HG03159 (cell line): ENCODE measurements at regions not wholly inside any gene's neighbourhood (a gene's known extent, or its start where the extent isn't known, plus 50 kb on each side); places are given as distances from the start of the nearest gene placed in this dataset.
"Not testable (repeated sequence)": the region's sequence is repeated elsewhere in the genome, so short reads cannot be mapped to it uniquely, and the experiment has no call there.

Experiments
- ATAC-seq: cut with Tn5 transposase; IDR thresholded peaks from one replicate; pipeline ENCODE4 v1.9.1; 2021; ENCODE audit warnings: mild to moderate bottlenecking, moderate library complexity; ENCODE audit not compliant: unreplicated experiment

DNA sequence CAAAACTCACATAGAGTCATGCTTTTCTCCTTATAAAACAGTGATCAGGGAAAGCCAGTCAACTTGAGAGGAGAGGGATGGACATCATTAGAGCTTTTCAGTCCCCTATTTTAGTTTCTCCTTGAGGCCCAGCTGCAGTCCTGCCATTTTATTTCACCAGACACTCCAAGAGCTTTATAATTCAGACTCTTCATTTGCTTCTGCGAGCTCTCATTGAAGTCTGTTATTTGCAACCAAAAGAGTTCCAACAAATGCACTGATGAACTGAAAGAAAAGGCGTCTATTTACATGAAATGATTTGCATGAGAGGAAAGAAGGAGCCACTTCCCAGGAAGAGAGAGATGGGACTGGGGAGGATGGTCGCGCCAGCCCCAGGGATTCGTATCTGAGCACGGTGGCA, 86.8 kb downstream of the NDUFA12 start:
- no peak for ATAC-seq

DNA sequence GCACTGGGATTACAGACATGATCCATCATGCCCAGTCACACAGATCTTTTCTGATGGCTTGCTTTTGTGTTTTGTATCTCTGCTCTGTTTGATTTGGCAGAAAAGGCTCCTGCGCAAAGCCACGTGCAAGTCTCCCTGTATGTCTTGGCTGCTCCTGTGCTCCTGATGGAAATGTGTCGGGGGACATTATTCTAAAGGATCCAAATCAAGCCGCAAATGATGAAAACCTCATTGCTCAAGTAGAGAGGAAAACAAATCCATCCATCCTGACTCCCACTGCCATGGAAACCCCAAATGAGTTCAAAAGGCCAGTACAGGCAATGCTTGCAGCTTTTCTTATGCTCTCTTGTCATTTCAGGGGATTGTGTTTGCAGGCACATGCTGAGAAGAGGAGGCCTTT, 93.8 kb downstream of the NDUFA12 start:
- no peak for ATAC-seq

DNA sequence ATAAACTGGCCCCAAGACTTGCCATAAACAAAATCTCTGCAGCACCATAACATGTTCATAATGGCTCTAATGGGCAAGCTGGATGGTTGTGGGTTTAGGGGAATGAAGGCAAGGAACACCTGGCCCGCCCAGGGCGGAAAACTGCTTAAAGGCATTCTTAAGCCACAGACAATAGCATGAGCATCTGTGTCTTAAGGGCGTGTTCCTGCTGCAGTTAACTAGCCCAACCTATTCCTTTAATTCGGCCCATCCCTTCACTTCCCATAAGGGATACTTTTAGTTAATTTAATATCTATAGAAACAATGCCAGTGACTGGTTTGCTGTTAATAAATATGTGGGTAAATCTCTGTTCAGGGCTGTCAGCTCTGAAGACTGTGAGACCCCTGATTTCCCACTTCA, 97.7 kb downstream of the NDUFA12 start:
- ATAC-seq = not testable (repeated sequence)

DNA sequence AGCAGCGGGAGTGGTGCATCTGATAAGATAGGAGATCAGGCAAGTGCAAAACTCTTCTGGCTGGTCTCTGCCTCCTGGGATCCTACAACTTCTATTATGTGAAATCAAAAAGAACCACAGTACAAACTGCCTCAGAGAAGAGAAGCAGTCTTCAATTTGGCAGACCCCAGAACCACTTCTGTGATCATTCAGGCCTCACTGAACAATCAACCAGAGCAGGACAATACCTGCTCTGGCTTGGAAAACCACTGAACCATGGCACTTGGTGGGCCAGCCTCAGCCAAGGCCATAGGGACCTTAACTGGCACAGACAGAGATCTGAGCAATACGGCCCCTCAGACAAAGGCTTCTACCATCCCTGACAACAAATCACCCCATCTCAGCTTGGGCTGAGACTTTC, 103.0 kb downstream of the NDUFA12 start:
- no peak for ATAC-seq

DNA sequence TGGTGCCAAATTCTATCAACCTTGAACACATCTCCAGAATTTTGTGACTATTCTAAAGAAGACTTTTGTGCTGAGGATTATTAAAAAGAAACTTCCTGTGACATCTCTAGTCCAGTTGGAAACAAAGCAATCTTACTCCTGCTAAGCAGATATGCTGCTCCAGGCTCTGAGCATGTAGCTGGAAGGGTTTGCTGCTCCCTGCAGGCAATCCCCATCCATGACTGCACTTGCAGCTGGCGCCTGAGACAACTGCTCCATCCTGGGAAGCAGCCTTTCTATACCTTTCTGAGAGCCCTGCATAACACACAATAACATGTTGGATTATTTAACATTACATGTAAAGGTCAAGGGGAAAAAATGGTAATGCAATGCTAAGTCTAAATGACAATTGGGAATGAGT, 105.1 kb downstream of the NDUFA12 start:
- no peak for ATAC-seq

DNA sequence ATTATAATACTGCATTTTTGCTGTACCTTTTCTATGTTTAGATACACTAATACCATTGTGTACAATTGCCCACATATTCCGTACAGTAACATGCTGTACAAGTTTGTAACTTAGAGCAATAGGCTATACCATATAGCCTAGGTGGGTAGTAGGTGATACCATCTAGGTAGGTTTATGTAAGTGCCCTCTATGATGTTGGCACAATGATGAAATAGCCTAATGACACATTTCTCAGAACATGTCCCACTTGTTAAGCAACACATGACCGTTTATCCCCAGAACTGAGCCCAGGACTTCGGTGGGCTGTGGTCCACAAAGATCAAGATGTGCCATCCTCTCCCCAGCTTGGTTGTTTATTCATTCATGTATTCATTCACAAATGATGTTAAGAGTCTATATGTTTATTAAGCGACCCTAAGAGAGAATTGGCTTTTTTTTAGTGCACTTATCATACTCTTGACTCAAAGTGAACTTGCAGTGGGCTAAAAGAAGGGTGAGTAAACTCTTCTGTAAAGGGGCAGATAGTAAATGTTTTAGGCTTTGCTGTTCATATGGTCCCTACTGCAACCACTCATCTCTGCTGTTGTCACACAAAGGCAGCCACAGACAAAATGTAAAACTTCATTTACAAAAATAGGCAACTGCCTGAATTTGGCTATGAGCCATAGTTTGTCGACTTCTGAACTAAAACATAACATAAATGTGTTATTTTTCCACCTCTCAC, 110.8 kb downstream of the NDUFA12 start:
- ATAC-seq = no peak

DNA sequence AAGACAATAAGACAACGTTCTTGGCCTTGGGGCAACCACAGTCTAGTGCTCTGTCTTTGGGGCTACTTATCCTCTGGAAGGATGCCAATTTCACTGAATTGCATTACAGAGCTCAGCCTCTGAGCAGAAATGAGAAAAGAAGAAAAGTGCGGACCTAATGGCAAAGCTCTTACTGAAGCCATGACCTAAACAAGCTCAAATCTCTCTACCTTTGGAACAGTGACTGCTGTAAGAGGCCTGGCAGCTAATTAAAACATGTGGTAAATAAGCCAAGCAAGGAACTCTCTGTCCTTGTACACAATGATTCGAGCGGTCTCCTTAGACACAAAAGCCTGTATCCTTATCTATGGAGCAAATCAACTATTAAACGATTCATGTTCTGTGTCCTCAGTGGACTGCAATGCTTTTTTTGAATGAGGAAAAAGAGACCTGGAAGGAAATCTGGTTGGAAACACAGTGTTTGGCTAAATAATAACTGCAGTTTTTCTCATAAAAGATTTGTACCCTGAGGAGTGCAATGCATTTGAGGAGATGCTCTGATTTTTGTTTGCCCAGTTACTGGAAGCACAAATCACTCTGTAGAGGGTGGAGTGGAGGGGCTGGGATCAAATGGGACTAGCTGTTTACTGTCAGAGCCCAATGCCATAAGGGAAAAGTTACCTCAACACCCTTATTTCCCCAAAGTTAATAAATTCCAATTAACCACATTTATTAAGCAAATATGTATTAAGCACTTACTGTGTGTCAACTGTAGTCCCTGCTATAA, 113.9 kb downstream of the NDUFA12 start:
- ATAC-seq = no peak

DNA sequence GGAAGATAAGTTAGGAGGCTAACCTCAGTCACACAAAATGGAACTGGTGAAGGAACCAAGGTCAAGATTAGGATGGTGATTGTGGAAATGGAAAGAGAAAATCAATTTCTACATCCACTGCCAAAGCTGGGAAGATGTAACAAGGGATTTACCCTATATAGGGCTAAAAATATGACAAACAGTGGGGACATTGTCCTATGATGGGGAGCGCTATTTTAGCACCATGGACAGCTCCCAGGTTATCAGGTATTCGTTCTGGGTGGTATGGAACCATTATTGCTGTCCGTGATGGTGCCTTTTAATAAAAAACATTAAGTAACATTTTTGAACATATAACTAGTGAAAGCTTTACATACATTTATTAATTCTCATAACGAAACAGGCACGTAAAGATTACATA, 124.0 kb downstream of the NDUFA12 start:
- no peak for ATAC-seq

DNA sequence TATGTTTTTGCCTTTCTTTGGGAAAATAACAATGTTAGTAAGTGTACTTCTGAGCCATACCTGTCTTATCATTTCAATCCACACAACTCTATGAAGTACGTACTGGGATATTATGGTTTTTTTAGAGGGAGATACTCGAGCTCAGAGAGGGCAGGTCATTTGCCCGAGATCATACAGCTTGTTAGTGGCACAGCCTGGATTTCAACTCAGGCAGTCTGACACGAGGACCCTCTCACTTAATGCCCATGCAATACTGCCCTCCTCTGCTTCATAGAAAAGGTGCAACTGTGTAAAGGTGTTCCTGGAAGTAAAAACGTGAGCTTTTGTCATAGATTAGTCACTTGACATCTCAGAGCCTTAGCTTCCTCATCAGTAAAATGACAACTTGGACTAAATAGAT, 128.0 kb downstream of the NDUFA12 start:
- peak; percentile 46 for ATAC-seq

DNA sequence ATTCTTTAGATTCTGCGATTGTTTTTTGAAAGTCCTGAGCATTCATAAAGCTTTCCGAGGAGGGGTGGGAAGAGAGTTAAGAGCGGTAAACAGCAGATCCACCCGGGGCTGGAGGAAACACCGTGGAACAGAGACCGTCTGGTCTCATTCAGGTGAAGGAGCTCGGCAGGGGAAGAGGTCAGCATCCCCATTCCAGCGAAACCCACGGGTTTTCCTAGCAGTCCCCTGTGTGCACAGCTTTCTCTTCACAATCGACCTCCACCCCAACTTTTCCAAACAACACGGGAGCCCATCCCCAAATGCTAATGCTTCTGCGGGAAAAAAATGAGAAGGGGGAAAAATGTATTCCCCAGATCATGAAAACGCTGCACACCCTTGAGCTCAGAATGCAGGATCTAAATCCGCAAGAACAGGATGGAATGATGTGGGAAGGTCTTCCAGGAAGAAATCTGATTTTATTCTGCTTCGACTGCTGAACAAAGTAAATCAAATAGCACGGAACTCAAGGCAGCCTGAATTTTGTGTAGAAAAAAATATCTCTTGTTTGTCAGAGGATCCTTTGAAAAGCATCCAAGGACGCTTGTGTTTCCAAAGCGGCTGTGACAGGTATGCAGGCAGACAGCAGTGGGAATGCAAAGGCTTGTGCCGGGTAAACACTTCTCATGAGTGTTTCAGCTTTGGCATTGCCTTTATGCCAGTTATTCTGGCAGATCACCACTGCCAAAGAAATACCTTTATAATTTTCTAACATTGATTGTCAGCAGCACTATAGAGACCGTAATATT, 128.8 kb downstream of the NDUFA12 start:
- ATAC-seq = no peak

DNA sequence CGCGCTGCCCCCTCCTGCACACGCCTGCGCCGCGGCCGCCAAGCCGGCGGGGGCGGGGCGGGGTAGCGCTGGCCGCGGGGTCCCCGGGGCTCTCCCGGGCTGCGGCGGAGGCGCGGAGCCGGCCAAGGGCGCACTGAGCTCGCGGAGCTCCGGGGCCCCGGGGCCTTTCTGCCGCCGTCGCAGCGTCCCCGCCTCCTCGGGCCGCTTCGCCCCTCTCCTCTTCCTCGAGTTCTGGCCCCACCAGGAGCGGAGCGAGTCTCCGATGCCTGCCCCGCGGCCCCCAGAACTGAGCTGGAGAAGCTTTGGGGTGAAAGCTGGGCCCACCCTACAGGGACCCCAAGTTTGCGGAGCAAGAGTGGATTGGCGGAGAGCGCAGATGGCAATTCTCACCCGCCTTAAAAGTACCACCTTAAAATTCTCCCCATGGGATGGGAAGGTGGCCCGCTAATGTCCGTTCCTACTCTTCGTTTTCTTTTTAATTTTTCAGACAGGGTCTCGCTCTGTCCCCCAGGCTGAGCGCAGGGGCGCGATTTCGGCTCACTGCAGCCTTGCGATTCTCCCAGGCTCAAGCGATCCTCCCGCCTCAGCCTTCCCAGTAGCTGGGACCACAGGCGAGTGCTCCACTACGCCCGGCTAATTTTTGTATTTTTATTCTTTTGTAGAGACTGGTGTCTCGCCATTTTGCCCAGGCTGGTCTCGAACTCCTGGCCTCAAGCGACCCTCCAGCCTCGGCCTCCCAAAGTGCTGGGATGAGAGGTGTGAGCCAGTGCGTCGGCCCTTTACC, 129.6 kb downstream of the NDUFA12 start:
- ATAC-seq = no peak

DNA sequence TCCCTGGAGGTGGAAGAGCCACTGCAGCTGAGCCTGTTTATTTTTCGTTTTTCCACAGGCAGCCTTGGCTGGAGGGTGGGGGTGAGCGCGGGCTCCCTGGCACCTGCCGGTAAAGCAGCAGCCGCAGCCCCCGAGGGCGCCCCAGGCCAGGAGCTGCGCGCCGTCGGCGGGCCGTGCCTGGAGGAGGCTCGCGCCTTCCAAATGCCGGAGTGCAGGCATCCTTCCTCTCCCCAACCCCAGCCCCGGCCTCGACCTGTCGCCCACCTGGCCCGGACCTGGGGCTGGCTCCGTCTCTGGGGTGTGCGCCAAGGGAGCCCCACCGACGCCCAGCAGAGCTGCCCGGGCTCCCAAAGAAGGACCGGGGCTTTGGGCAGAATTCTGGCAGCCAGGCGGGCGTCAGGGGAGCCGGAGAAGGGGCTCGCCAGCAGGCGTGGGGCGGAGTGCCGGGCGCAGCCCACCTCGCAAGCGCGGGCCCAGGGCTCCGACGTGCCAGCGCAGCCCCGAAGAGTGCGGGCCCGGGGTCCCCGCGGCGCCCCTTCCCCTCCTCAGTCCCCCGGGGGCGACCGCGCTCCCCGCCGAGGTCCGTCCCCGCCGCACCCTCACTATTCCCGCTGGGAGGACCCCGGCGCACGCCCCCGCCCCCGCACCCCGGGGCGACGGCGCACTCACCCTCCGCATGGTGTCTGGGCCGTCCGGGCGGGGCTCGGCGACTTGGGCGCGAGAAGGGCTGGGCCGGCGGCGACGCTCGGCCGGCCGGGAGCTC, 130.3 kb downstream of the NDUFA12 start:
- peak; percentile 64 for ATAC-seq

DNA sequence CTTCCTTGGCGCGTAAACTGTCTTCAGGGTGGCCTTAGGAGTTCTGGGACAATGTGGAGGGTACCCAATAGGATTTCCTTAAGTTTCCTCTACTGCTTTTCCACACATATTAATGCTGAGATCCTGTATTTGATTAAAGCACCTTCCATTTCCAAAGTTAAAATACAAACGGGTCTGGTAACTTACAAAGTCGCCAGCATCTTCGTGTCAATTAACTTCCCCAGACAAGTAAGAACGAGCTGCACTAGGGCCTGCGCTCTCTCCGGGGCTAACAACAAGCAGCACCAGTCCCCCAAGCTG, 130.9 kb downstream of the NDUFA12 start:
- no peak for ATAC-seq

DNA sequence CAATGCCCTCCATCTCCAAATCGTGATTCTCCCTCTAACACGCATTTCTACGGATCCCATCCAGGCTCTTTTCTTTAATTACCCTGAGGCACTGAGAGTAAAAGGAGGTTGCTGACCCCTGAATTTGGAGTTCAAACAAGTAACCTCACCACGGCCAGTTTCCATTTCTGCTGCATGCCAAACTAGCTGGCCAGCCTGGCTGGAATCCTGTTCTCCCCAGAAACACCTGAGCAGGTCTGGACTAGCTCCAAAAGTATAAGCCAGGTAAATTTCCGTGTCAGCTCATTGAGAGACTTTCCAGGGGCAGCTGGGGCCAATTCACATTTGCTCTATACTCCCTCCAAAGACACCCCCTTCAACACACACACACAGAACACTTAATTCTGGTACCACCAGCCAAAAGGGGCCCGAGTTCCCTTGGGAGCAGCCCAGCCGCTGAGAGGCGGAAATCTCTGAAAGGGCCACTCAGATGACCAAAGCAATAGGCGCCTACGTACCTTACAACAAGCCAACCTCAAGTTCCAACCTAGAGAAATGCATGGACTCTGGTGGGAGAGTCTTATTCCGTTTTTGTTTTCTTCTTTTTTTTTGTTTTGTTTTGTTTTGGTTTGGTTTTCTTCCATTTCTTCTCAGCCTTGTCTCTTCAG, 131.4 kb downstream of the NDUFA12 start:
- ATAC-seq = no peak

DNA sequence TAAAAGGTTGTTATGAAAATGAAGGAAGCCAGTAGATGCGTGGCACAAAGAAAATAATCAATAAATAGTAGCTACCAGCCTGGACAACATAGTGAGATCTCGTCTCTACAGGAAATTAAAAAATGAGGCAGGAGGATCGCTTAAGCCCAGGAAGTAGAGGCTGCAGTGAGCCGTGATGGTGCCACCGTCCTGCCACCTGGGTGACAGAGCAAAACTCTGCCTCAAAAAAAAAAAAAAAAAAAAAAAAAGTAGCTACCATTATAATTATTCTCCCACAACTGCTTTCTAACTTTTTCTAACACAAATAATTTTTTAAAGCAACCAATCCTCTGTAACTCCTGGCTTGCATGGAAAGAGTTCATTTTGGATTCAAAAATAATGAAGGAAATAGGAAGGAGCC, 133.0 kb downstream of the NDUFA12 start:
- no peak for ATAC-seq

DNA sequence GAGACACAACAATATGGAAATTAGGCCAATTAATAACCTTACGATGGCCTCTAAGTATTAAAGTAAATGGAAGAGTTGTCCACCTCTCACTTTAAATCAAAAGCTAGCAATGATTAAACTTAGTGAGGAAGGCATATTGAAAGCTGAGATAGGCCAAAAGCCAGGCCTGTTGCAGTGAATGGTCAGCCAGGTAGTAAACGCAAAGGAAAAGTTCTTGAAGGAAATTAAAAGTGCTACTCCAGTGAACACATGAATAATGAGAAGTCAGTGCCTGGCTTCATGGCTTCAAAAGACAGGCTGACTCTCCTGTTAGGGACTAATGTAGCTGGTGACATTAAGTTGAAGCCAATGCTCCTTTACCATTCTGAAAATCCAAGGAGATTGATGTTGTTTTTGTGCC, 135.3 kb downstream of the NDUFA12 start:
- ATAC-seq = no peak

DNA sequence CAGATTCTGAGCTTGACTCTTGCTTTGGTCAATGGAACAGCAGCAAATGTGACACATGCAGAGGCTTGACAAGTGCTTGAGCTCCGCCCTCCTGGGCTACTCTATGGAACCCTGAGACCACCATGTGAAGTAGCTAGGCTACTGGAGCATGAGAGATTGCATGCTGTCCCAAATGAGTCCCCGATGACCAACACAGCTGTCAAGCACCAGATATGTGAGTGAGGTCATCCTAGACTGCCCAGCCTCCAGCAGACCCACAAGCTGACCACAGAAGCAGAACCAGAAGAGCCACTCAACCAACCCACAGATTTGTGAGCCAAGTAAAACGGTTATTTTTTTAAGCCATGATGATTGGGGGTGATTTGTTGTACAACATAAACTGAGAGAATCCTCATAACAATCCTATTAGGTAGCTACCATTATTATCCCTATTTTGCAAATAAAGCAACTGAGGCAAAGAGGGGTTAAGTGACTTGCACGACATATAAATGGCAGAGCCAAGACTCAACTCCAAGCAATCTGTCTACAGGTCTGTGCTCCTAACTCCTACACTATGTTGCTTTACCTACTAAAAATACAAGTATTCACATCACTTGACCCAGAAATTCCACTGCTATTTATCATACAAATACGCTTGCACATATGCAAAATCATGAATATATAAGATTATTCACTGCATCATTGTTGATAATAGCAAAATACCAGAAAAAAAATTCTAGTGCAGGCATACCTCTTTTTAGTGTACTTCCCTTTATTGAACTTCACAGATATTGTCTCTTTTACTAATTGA, 136.2 kb downstream of the NDUFA12 start:
- ATAC-seq = no peak

DNA sequence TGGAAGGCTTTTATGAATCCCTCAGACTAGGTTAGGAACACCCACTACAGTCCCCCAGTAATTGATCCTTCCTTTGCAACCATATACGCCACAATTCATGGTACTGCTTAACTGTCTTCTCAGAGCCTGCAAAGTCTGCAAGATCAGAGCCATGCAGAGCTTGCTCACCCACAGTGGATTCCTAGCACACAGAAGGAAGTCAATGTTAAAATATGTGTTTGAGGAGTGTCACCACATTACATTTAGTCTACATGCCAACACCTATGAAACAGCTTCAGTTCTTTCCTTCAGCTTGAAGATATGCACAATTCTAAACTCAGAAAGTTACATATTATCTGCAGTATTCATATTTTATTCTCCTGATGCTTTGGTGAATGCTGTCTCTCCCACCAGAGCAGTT, 138.5 kb downstream of the NDUFA12 start:
- ATAC-seq = no peak

DNA sequence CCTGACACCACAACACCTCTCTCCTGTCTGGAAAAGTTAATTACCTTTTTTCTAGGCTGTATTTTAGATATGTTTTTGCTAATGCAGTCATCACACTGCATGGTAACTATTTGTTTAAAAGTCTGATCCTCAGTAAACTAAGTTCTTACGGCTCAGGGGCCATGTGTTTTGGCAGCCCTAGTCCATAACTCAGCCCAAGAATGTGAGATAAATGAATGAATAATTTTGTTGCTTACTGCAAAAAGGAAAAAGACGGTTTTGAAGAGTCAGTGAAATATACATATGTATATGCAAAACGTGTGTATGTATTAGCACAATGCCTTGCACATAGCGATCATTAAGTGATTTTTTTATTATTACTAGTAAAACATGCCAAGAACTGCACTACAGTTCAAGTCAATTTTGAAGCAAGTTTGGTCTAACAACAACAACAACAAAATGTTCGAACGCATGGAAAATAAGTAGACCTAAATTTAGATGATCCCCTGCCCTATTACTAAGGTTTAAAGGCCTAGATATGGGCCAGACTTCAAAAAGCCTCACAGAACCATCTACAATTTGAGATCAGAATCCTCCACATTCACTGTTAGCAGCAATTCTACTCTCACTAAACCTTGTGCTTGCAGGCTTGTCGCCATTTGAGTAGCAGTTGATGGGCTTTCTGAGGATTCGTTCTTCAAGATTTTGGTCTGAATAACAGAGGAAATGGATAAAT, 140.0 kb downstream of the NDUFA12 start:
- ATAC-seq = no peak
